ENCODE measurements at regions not wholly inside any gene's neighbourhood (a gene's known extent, or its start where the extent isn't known, plus 50 kb on each side); places are given as distances from the start of the nearest gene placed in this dataset.

DNA sequence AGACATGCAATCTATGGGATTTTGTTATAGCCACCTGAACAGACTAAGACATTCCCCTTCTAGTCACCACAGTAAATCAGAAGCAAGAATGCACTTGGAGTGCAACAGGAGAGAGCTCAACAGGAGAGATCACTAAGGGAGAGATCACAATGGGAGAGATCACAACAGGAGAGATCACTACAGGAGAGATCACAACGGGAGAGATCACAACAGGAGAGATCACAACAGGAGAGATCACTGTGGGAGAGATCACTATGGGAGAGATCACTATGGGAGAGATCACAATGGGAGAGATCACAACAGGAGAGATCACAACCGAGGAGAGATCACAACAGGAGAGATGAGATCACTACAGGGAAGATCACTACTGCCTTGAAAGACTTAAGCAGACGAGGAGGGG is 238.5 kb upstream of the PITRM1 start:
- TF ChIP-seq, protein P1, sequence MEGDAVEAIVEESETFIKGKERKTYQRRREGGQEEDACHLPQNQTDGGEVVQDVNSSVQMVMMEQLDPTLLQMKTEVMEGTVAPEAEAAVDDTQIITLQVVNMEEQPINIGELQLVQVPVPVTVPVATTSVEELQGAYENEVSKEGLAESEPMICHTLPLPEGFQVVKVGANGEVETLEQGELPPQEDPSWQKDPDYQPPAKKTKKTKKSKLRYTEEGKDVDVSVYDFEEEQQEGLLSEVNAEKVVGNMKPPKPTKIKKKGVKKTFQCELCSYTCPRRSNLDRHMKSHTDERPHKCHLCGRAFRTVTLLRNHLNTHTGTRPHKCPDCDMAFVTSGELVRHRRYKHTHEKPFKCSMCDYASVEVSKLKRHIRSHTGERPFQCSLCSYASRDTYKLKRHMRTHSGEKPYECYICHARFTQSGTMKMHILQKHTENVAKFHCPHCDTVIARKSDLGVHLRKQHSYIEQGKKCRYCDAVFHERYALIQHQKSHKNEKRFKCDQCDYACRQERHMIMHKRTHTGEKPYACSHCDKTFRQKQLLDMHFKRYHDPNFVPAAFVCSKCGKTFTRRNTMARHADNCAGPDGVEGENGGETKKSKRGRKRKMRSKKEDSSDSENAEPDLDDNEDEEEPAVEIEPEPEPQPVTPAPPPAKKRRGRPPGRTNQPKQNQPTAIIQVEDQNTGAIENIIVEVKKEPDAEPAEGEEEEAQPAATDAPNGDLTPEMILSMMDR (IDR thresholded peaks at IDR 0.05), result no peak
- Mint-ChIP-seq H3K36me3 (ENCODE audit: unreplicated experiment) (no peaks in the 10 kb centered on the region), H3K9me3 (ENCODE audit: unreplicated experiment) (peaks cover 6% of the 10 kb centered on the region), H3K27me3 (ENCODE audit: unreplicated experiment) (peaks cover 2% of the 10 kb centered on the region), H3K27ac (ENCODE audit: unreplicated experiment) (no peak overlapping the region), H3K4me1 (ENCODE audit: unreplicated experiment) (no peaks in the 10 kb centered on the region), H3K4me3 (ENCODE audit: unreplicated experiment) (no peak overlapping the region)
- no peak for DNase-seq (ENCODE audit: extremely low spot score, unreplicated experiment)

DNA sequence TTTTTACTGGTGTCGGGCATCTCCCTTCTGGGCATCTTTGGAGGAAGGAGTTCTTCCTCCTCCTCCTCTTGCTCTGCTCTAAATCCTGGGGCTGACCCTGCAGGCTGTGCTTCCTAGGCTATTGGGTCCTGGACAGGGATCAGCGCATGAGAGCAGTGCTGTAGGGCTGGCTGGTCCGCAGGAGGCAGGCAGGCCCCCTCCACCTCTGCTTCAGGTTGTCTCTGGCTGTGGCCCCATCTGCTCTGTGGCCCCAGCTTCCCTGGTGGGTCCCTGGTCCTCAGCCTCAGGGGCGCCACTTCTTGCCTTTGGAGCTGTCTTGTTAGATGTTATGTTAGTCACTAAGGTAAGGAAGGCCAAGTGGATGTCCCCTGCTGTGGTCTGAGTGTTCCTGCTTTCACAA is 237.3 kb upstream of the PITRM1 start:
- Mint-ChIP-seq H3K27ac (ENCODE audit: unreplicated experiment) (no peak overlapping the region), H3K36me3 (ENCODE audit: unreplicated experiment) (no peaks in the 10 kb centered on the region), H3K4me3 (ENCODE audit: unreplicated experiment) (no peak overlapping the region), H3K27me3 (ENCODE audit: unreplicated experiment) (peaks cover 2% of the 10 kb centered on the region), H3K9me3 (ENCODE audit: unreplicated experiment) (peaks cover 6% of the 10 kb centered on the region), H3K4me1 (ENCODE audit: unreplicated experiment) (no peaks in the 10 kb centered on the region)
- DNase-seq (ENCODE audit: extremely low spot score, unreplicated experiment), result no peak
- TF ChIP-seq, protein P1 (IDR thresholded peaks at IDR 0.05), result no peak

DNA sequence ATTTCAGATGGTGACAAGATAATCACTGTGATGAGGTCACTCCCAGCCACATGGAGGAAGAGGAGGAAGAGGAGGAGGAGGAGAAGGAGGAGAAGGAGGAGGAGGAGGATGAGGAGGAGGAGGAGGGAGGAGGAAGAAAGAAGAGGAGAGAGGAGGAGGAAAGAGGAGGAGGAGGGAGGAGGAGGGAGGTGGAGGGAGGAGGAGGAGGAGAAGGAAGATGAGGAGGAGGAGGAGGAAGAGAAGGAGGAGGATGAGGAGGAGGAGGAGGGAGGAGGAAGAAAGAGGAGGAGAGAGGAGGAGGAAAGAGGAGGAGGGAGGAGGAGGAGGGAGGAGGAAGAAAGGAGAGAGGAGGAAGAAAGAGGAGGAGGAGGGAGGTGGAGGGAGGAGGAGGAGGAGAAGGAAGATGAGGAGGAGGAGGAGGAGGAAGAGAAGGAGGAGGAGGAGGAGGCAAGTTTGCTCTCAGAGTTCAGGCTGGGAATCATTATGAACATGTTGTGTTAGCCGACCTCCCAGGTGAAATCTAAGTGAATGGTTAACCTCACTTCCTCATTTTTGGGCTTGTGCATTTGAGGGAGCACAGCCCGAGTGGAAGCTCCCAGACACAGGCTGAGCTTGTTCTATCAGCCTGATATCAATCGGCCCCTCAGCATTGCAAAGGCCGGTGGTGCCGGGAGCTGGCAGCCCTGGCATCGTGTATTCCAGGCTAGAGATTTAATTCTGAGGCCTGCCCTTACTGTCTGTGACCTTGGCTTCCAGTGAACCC is 236.2 kb upstream of the PITRM1 start:
- TF ChIP-seq, protein P1 (IDR thresholded peaks at IDR 0.05), result no peak
- no peak for DNase-seq (ENCODE audit: extremely low spot score, unreplicated experiment)
- Mint-ChIP-seq H3K27ac (ENCODE audit: unreplicated experiment) (no peak overlapping the region), H3K36me3 (ENCODE audit: unreplicated experiment) (no peaks in the 10 kb centered on the region), H3K4me1 (ENCODE audit: unreplicated experiment) (no peaks in the 10 kb centered on the region), H3K9me3 (ENCODE audit: unreplicated experiment) (peaks cover 6% of the 10 kb centered on the region), H3K27me3 (ENCODE audit: unreplicated experiment) (peaks cover 2% of the 10 kb centered on the region), H3K4me3 (ENCODE audit: unreplicated experiment) (no peak overlapping the region)

DNA sequence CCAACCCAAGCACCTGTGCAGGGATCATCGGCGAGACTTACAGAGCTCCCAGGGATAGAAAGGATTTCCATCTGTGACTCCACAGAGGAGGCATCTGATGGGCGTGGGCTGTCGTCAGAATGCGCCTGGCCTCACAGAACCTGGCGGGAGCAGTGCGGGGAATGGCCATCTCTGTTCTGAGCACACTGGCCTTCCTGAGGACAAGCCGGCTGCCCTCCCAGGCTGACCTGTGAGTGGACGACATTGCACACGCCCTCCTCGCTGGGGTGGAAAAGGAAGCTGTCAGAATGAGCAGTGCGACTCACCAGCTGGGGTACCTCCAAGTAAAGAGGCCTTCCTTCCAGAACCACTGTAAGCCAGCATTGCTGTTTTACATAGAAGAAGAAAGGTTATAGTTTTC is 234.6 kb upstream of the PITRM1 start:
- H3K4me3 Mint-ChIP-seq (ENCODE audit: unreplicated experiment), result no peak overlapping the region
- peaks cover 6% of the 10 kb centered on the region for H3K9me3 Mint-ChIP-seq (ENCODE audit: unreplicated experiment)
- H3K4me1 Mint-ChIP-seq (ENCODE audit: unreplicated experiment), result peaks cover 2% of the 10 kb centered on the region
- TF ChIP-seq, protein P1 (IDR thresholded peaks at IDR 0.05), result no peak
- no peak overlapping the region for H3K27ac Mint-ChIP-seq (ENCODE audit: unreplicated experiment)
- peaks cover 2% of the 10 kb centered on the region for H3K27me3 Mint-ChIP-seq (ENCODE audit: unreplicated experiment)
- no peak for DNase-seq (ENCODE audit: extremely low spot score, unreplicated experiment)
- H3K36me3 Mint-ChIP-seq (ENCODE audit: unreplicated experiment), result no peaks in the 10 kb centered on the region

DNA sequence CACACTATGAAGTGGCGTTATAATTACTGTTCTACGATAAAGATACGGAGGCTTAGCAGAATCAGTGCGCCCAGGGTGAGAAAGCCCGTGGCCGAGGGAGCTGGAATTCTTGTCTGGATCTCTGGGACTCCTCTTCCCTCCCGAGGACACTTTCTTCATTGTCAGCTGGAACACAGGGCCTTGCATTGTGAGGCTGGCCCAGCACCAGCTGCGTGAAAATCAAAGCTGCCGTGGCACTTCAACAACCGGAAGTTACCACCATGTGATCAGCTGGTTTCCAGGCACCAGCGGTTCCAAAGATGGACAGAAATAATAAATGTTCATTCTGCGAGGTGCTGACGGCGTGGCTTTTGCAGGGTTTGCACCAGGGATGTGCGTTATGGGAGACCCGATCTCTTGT is 234.0 kb upstream of the PITRM1 start:
- H3K9me3 Mint-ChIP-seq (ENCODE audit: unreplicated experiment), result peaks cover 6% of the 10 kb centered on the region
- H3K27ac Mint-ChIP-seq (ENCODE audit: unreplicated experiment), result no peak overlapping the region
- H3K27me3 Mint-ChIP-seq (ENCODE audit: unreplicated experiment), result peaks cover under 1% of the 10 kb centered on the region
- TF ChIP-seq, protein P1 (IDR thresholded peaks at IDR 0.05), result no peak
- H3K4me3 Mint-ChIP-seq (ENCODE audit: unreplicated experiment), result no peak overlapping the region
- no peak for DNase-seq (ENCODE audit: extremely low spot score, unreplicated experiment)
- peaks cover 4% of the 10 kb centered on the region for H3K4me1 Mint-ChIP-seq (ENCODE audit: unreplicated experiment)
- H3K36me3 Mint-ChIP-seq (ENCODE audit: unreplicated experiment), result no peaks in the 10 kb centered on the region

Measured in osteocyte (in vitro differentiated cells).